ENCODE measurements at regions not wholly inside any gene's neighbourhood (a gene's known extent, or its start where the extent isn't known, plus 50 kb on each side); places are given as distances from the start of the nearest gene placed in this dataset.

DNA sequence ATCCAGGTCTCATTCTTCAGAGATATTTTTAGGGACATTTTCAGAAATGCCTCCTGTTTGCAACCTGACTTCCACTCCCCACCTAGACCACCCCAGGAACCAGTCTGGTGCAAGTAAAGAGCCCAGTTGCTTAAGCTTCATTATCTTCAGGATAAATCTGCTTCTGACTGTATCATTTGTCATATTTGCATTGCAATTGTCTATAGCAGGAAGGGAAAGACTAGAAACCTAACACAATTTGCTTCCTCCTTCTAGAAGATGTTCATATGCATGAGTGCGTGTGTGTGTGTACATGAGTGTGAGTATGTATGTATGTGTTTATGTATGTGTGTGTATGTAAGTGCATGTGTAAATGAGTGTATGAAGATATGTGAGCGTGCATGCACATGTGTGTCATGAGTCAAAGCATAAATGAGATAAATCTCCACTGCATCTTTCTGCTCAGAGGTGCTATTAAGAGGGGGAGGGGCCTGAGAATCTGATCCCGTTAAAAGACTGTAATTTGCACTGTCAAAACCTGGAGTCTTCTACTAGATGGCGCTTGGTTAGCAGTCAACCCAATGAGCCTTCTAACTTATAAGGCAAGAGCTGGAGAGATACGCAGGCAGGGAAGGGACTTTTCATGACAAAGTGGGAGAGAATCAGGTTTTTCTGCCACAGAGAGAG lies 178.8 kb upstream of the KL start:
- no peaks in the 10 kb centered on the region for H4K20me1 ChIP-seq (ENCODE audit: insufficient read depth)
- no peaks in the 10 kb centered on the region for H3K27me3 ChIP-seq (ENCODE audit: insufficient read depth, low read depth)
- H2AFZ ChIP-seq (ENCODE audit: low read depth): no peak overlapping the region
- H3K4me2 ChIP-seq: no peak overlapping the region
- H3K36me3 ChIP-seq (ENCODE audit: insufficient read depth): no peaks in the 10 kb centered on the region
- H3K4me1 ChIP-seq (ENCODE audit: low read depth, poor library complexity, severe bottlenecking): peaks cover 5% of the 10 kb centered on the region
- H3K79me2 ChIP-seq (ENCODE audit: insufficient read depth, low read depth): no peaks in the 10 kb centered on the region
- no peak overlapping the region for H3K27ac ChIP-seq
- no peak overlapping the region for H3K9ac ChIP-seq
- TF ChIP-seq, protein P1, sequence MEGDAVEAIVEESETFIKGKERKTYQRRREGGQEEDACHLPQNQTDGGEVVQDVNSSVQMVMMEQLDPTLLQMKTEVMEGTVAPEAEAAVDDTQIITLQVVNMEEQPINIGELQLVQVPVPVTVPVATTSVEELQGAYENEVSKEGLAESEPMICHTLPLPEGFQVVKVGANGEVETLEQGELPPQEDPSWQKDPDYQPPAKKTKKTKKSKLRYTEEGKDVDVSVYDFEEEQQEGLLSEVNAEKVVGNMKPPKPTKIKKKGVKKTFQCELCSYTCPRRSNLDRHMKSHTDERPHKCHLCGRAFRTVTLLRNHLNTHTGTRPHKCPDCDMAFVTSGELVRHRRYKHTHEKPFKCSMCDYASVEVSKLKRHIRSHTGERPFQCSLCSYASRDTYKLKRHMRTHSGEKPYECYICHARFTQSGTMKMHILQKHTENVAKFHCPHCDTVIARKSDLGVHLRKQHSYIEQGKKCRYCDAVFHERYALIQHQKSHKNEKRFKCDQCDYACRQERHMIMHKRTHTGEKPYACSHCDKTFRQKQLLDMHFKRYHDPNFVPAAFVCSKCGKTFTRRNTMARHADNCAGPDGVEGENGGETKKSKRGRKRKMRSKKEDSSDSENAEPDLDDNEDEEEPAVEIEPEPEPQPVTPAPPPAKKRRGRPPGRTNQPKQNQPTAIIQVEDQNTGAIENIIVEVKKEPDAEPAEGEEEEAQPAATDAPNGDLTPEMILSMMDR (conservative IDR thresholded peaks at IDR 0.05; ENCODE audit: low read depth, low read length): no peak
- no peak overlapping the region for H3K4me3 ChIP-seq (IDR thresholded peaks at IDR 0.05; ENCODE audit: insufficient read depth, low read depth, low read length)

DNA sequence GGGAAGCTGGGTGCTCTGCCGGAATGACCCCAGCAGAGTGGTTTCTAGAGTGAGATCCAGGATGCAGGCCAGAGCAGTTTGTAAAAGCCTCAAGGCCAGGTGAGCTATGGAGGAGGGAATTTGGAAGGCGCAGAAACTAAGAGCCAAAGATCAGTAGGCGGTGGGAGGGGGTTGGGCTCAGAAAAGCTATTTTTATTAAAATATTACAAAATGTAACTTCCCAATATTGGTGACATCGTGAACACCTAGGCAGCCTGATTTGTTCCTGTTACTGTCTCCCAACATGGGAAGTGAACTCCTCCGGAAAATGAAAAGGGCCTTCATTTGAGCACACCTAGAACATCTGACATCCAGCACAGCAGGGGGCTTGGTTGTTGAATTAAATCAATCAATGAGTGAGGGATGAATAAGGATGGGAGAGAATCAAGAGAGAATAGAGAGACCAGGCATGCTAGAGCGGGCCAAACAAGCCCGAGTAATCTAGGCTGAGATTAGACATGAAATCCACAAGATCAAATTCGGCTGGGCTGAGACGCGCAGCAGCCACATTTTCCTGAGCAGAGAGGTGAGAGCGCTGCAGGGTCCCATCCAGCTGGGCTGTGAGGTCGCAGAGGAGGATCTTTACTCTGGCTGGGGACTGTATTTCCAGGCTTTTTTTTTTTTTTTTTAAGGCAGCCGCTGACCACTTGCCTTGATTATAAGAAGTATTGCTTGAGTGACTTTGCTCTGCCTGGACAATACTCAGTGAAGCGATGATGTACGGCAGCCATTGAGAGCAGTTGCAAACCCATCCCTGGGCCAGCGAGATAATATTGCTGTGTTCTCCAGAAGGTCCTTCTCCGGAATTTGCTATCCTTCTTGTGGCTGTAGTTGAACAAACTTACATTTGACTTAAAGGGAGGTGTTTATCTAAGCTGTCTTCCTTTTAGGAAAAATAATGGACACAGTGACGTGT lies 178.0 kb upstream of the KL start:
- Histone ChIP-seq H3K9ac (no peak overlapping the region), H2AFZ (ENCODE audit: low read depth) (no peak overlapping the region), H3K4me3 (IDR thresholded peaks at IDR 0.05; ENCODE audit: insufficient read depth, low read depth, low read length) (no peak overlapping the region)

DNA sequence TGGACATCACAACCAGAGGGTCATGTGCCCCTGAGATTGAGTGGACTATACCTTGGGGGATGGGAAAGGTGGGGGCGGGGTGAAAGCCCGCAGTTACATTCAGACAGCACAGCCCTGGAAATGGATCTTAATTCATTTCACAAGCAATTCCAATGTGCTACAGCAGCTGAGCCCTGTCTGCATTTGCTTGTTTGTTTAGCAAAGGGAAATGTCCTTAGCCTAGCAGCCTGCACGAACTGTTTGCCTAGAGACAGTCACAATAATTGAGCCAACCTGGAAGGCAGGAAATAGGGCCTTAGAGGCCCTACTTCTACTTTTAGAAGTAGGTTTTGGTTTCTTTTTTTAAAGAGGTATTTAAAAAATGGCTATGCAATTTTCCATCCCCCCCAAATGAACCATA lies 177.3 kb upstream of the KL start:
- Histone ChIP-seq H2AFZ (ENCODE audit: low read depth) (peak overlapping the region; percentile 4; the same call in 1 of the 2 replicates), H3K4me3 (IDR thresholded peaks at IDR 0.05; ENCODE audit: insufficient read depth, low read depth, low read length) (no peak overlapping the region), H3K4me1 (ENCODE audit: low read depth, poor library complexity, severe bottlenecking) (peaks cover 5% of the 10 kb centered on the region), H3K4me2 (no peak overlapping the region), H4K20me1 (ENCODE audit: insufficient read depth) (no peaks in the 10 kb centered on the region), H3K9ac (no peak overlapping the region), H3K36me3 (ENCODE audit: insufficient read depth) (no peaks in the 10 kb centered on the region), H3K27me3 (ENCODE audit: insufficient read depth, low read depth) (no peaks in the 10 kb centered on the region), H3K79me2 (ENCODE audit: insufficient read depth, low read depth) (no peaks in the 10 kb centered on the region), H3K27ac (no peak overlapping the region)
- TF ChIP-seq, protein P1 (conservative IDR thresholded peaks at IDR 0.05; ENCODE audit: low read depth, low read length): no peak

More for the DNA sequence above, 178.0 kb upstream of the KL start:
- H3K36me3 ChIP-seq (ENCODE audit: insufficient read depth): no peaks in the 10 kb centered on the region
- TF ChIP-seq, protein P1 (conservative IDR thresholded peaks at IDR 0.05; ENCODE audit: low read depth, low read length): no peak
- no peak overlapping the region for H3K27ac ChIP-seq
- no peaks in the 10 kb centered on the region for H3K79me2 ChIP-seq (ENCODE audit: insufficient read depth, low read depth)
- H3K27me3 ChIP-seq (ENCODE audit: insufficient read depth, low read depth): no peaks in the 10 kb centered on the region
- H3K4me2 ChIP-seq: no peak overlapping the region
- H4K20me1 ChIP-seq (ENCODE audit: insufficient read depth): no peaks in the 10 kb centered on the region
- H3K4me1 ChIP-seq (ENCODE audit: low read depth, poor library complexity, severe bottlenecking): peaks cover 5% of the 10 kb centered on the region

DNA sequence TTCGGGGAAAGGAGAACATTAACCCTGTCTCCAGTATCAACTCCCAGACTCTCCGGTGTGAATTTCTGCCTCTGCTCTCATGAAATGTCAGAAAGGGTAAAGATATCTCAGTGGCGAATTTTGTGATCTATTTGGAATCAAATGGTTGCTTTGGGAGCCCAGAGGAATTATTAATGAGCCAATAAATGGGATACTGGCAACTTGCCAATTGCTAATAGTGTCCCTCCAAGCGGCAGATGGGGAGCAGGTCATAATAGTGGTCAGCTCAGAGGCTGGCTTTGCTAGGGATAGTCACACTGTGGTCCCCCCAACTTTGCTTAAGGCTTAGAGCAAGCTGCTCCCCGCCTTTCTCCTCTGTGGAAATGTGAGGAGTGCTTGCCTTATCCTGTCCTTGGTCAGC lies 176.1 kb upstream of the KL start:
- no peak overlapping the region for H2AFZ ChIP-seq (ENCODE audit: low read depth)
- TF ChIP-seq, protein P1 (conservative IDR thresholded peaks at IDR 0.05; ENCODE audit: low read depth, low read length): no peak
- H3K27ac ChIP-seq: no peak overlapping the region
- H3K4me1 ChIP-seq (ENCODE audit: low read depth, poor library complexity, severe bottlenecking): peaks cover 5% of the 10 kb centered on the region
- H3K4me3 ChIP-seq (IDR thresholded peaks at IDR 0.05; ENCODE audit: insufficient read depth, low read depth, low read length): no peak overlapping the region
- H3K27me3 ChIP-seq (ENCODE audit: insufficient read depth, low read depth): no peaks in the 10 kb centered on the region
- no peaks in the 10 kb centered on the region for H4K20me1 ChIP-seq (ENCODE audit: insufficient read depth)
- H3K79me2 ChIP-seq (ENCODE audit: insufficient read depth, low read depth): no peaks in the 10 kb centered on the region
- H3K36me3 ChIP-seq (ENCODE audit: insufficient read depth): no peaks in the 10 kb centered on the region
- no peak overlapping the region for H3K4me2 ChIP-seq
- no peak overlapping the region for H3K9ac ChIP-seq

Measured in KMS-11 (cell line).